ENCODE measurements at regions not wholly inside any gene's neighbourhood (a gene's known extent, or its start where the extent isn't known, plus 50 kb on each side); places are given as distances from the start of the nearest gene placed in this dataset.
A peak's percentile ranks its signal among the peaks of the same experiment; 100 is the strongest.

GRCh38 chr2:177338177-177338721, 54.3 kb upstream of the AGPS start:
- no peak overlapping the region for H3K4me3 ChIP-seq (ENCODE audit: low read depth, low read length)
- peak; percentile 63 for DNase-seq (ENCODE audit: low read depth)
- TF ChIP-seq CTCF (IDR thresholded peaks at IDR 0.05; ENCODE audit: insufficient read depth, low read depth, low read length) = no peak

GRCh38 chr2:177340158-177340557, 52.4 kb upstream of the AGPS start:
- no peak overlapping the region for H3K4me3 ChIP-seq (ENCODE audit: low read depth, low read length)
- no peak for TF ChIP-seq CTCF (IDR thresholded peaks at IDR 0.05; ENCODE audit: insufficient read depth, low read depth, low read length)

DNA sequence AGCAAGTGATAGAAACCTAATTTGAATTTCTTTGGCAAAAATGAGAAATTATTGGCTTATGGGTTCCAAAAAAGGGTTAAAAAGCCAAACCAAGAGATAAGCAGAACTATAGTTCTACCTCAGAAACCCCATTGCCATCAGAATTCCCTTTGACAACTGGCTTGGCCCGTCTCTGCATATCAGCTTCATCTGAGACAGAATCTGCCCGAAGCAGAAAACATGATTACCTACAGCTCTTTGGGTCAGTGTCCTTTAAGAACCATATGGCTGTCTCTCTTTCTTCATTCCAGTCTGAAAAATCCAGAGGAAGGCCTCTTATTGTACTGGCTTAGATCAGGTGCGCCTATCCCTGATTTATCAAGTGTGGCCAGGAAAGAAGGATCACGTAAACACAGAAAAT, 49.8 kb upstream of the AGPS start:
- TF ChIP-seq CTCF (IDR thresholded peaks at IDR 0.05; ENCODE audit: insufficient read depth, low read depth, low read length) = no peak
- DNase-seq (ENCODE audit: low read depth) = no peak

More at GRCh38 chr2:177340158-177340557, 52.4 kb upstream of the AGPS start:
- DNase-seq (ENCODE audit: low read depth) = no peak

More for the DNA sequence above, 49.8 kb upstream of the AGPS start:
- no peak overlapping the region for H3K4me3 ChIP-seq (ENCODE audit: low read depth, low read length)
